Stimulated activated CD8-positive, alpha-beta memory T cell treated with anti-CD3 and anti-CD28 coated beads, Interleukin-4, amount 100 ng/mL, for 48 hours (primary cell): ENCODE measurements at regions not wholly inside any gene's neighbourhood (a gene's known extent, or its start where the extent isn't known, plus 50 kb on each side); places are given as distances from the start of the nearest gene placed in this dataset.

ENCODE experiments used
- DNase-seq: peaks from one replicate; pipeline ENCODE4 v3.0.0-alpha.2; 2020

GRCh38 chr10:88131511-88132139 is 268.2 kb downstream of the PTEN start:
- DNase-seq = no peak

- DNase-seq = no peak
Observed at GRCh38 chr10:88136712-88137111, 273.3 kb downstream of the PTEN start.

- DNase-seq = no peak
Observed at GRCh38 chr10:88138319-88138848, 275.0 kb downstream of the PTEN start.

- DNase-seq = no peak
Observed at GRCh38 chr10:88147000-88147798, 283.8 kb downstream of the PTEN start.

GRCh38 chr10:88149906-88150305 is 286.5 kb downstream of the PTEN start:
- no peak for DNase-seq

GRCh38 chr10:88150339-88150738 is 286.9 kb downstream of the PTEN start:
- DNase-seq = no peak

- DNase-seq = peak; percentile 63
Observed at GRCh38 chr10:88152728-88153133, 289.3 kb downstream of the PTEN start.

GRCh38 chr10:88154596-88155250 is 291.3 kb downstream of the PTEN start:
- DNase-seq = no peak

GRCh38 chr10:88156341-88156740 is 292.9 kb downstream of the PTEN start:
- no peak for DNase-seq

- no peak for DNase-seq
Observed at GRCh38 chr10:88157981-88158465, 294.6 kb downstream of the PTEN start.

- no peak for DNase-seq
Observed at GRCh38 chr10:88158526-88159122, 295.2 kb downstream of the PTEN start.

GRCh38 chr10:88159127-88159829 is 295.9 kb downstream of the PTEN start:
- no peak for DNase-seq

- DNase-seq = no peak
Observed at GRCh38 chr10:88161070-88161469, 297.6 kb downstream of the PTEN start.

GRCh38 chr10:88161756-88162155 is 298.3 kb downstream of the PTEN start:
- DNase-seq = no peak

GRCh38 chr10:88162852-88163251 is 299.4 kb downstream of the PTEN start:
- DNase-seq = no peak

- no peak for DNase-seq
Observed at GRCh38 chr10:88163572-88163971, 300.1 kb downstream of the PTEN start.

GRCh38 chr10:88164471-88164870 is 301.0 kb downstream of the PTEN start:
- DNase-seq = no peak

- no peak for DNase-seq
Observed at GRCh38 chr10:88165849-88166271, 302.4 kb downstream of the PTEN start.

- no peak for DNase-seq
Observed at GRCh38 chr10:88168171-88169036, 305.0 kb downstream of the PTEN start.

GRCh38 chr10:88169037-88169319 is 305.6 kb downstream of the PTEN start:
- DNase-seq = no peak

GRCh38 chr10:88170628-88171027 is 307.2 kb downstream of the PTEN start:
- no peak for DNase-seq

GRCh38 chr10:88172159-88172558 is 308.7 kb downstream of the PTEN start:
- DNase-seq = no peak
